Esophagus squamous epithelium (tissue), 4 donors: ENCODE measurements at regions not wholly inside any gene's neighbourhood (a gene's known extent, or its start where the extent isn't known, plus 50 kb on each side); places are given as distances from the start of the nearest gene placed in this dataset.

Source experiments
- POLR2A ChIP-seq, 4 donors: fragments of 450-650 bp; IDR thresholded peaks; one replicate each; pipeline ENCODE4 v1.6.1; 2017; ENCODE audit warnings: antibody characterized with exemption in 4 of 4, mild to moderate bottlenecking in 4 of 4, moderate library complexity in 3 of 4
- TF ChIP-seq, protein P1 (sequence below), 6 experiments: fragments of 450-650 bp in 4 of 6; fragments of 200-600 bp in 2 of 6; sonication (generic) in 2 of 6; IDR thresholded peaks; one replicate each; pipeline ENCODE4 v1.5.1; 2016 to 2019; ENCODE audit warnings: antibody characterized with exemption in 6 of 6, mild to moderate bottlenecking in 4 of 6, moderate library complexity in 4 of 6

DNA sequence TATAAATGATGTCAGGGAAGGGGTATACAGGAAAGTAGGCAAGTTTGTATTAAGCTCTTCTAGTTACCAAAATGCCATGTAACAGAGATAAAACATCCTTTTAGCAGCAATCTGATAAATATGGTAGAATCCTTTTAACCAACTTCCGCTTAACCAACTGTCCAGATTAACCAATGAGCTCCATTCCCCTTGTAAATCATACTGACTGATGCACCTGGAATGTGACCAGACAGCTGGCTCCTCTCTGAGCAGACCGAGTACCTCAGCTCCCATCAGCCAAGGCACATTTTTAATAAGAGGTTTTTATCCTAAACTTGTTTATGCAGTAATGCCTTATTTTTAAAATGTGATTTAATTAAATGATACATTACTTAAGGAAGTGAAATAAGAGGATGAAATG, 66.4 kb downstream of the KLF12 start:
- TF ChIP-seq POLR2A (IDR thresholded peaks at IDR 0.05), result no peak
- TF ChIP-seq, protein P1, sequence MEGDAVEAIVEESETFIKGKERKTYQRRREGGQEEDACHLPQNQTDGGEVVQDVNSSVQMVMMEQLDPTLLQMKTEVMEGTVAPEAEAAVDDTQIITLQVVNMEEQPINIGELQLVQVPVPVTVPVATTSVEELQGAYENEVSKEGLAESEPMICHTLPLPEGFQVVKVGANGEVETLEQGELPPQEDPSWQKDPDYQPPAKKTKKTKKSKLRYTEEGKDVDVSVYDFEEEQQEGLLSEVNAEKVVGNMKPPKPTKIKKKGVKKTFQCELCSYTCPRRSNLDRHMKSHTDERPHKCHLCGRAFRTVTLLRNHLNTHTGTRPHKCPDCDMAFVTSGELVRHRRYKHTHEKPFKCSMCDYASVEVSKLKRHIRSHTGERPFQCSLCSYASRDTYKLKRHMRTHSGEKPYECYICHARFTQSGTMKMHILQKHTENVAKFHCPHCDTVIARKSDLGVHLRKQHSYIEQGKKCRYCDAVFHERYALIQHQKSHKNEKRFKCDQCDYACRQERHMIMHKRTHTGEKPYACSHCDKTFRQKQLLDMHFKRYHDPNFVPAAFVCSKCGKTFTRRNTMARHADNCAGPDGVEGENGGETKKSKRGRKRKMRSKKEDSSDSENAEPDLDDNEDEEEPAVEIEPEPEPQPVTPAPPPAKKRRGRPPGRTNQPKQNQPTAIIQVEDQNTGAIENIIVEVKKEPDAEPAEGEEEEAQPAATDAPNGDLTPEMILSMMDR (IDR thresholded peaks at IDR 0.05), result no peak
